ENCODE measurements at regions not wholly inside any gene's neighbourhood (a gene's known extent, or its start where the extent isn't known, plus 50 kb on each side); places are given as distances from the start of the nearest gene placed in this dataset.

DNA sequence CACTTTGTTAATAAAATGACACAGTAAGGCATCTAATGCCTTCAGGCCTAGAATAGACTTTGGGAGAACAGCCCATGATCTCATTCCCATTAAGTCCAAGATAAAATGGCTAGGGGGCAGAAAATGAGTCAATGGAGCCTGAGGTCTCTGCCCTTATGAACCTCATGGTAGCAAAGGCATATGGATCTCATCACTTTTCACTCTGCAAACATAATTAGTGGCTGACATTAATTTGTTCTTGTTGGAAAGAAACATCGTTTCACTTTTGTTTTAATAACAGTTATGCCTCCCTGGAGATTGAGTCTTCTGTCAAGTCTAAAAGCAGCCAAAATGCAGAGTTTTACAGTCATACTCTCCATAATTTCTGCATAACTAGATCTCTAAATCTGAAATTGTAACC is 111.8 kb upstream of the API5 start:
- Mint-ChIP-seq H3K4me3 (no peak overlapping the region), H3K27me3 (ENCODE audit: low read depth, poor library complexity) (no peaks in the 10 kb centered on the region), H3K9me3 (peaks cover 9% of the 10 kb centered on the region), H3K4me1 (no peaks in the 10 kb centered on the region), H3K27ac (no peak overlapping the region), H3K36me3 (ENCODE audit: low read depth) (no peaks in the 10 kb centered on the region)
- DNase-seq, result no peak
- TF ChIP-seq CTCF (IDR thresholded peaks at IDR 0.05), result no peak

- Mint-ChIP-seq H3K4me3 (no peak overlapping the region), H3K36me3 (ENCODE audit: low read depth) (no peaks in the 10 kb centered on the region), H3K4me1 (no peaks in the 10 kb centered on the region), H3K9me3 (peaks cover 42% of the 10 kb centered on the region), H3K27ac (no peak overlapping the region), H3K27me3 (ENCODE audit: low read depth, poor library complexity) (peaks cover 3% of the 10 kb centered on the region)
- TF ChIP-seq CTCF (IDR thresholded peaks at IDR 0.05), result no peak
- DNase-seq, result peak; percentile 3
Measured at GRCh38 chr11:43212279-43212678, 99.5 kb upstream of the API5 start.

GRCh38 chr11:43214471-43214870 is 97.3 kb upstream of the API5 start:
- no peaks in the 10 kb centered on the region for H3K4me1 Mint-ChIP-seq
- H3K27ac Mint-ChIP-seq, result no peak overlapping the region
- no peak overlapping the region for H3K4me3 Mint-ChIP-seq
- TF ChIP-seq CTCF (IDR thresholded peaks at IDR 0.05), result no peak
- no peaks in the 10 kb centered on the region for H3K36me3 Mint-ChIP-seq (ENCODE audit: low read depth)
- H3K9me3 Mint-ChIP-seq, result peaks cover 22% of the 10 kb centered on the region
- peaks cover 7% of the 10 kb centered on the region for H3K27me3 Mint-ChIP-seq (ENCODE audit: low read depth, poor library complexity)
- DNase-seq, result no peak

- no peak for DNase-seq
- H3K36me3 Mint-ChIP-seq (ENCODE audit: low read depth), result no peaks in the 10 kb centered on the region
- no peaks in the 10 kb centered on the region for H3K9me3 Mint-ChIP-seq
- H3K4me1 Mint-ChIP-seq, result no peaks in the 10 kb centered on the region
- peaks cover 3% of the 10 kb centered on the region for H3K27me3 Mint-ChIP-seq (ENCODE audit: low read depth, poor library complexity)
- no peak overlapping the region for H3K4me3 Mint-ChIP-seq
- TF ChIP-seq CTCF (IDR thresholded peaks at IDR 0.05), result no peak
- no peak overlapping the region for H3K27ac Mint-ChIP-seq
Measured at GRCh38 chr11:43217849-43218248, 93.9 kb upstream of the API5 start.

- TF ChIP-seq CTCF (IDR thresholded peaks at IDR 0.05), result no peak
- Mint-ChIP-seq H3K27ac (no peak overlapping the region), H3K4me1 (peaks cover 6% of the 10 kb centered on the region), H3K9me3 (no peaks in the 10 kb centered on the region), H3K4me3 (no peak overlapping the region), H3K36me3 (ENCODE audit: low read depth) (no peaks in the 10 kb centered on the region), H3K27me3 (ENCODE audit: low read depth, poor library complexity) (peaks cover 9% of the 10 kb centered on the region)
- DNase-seq, result no peak
Measured at GRCh38 chr11:43222215-43222614, 89.6 kb upstream of the API5 start.

GRCh38 chr11:43223026-43223425 is 88.8 kb upstream of the API5 start:
- Mint-ChIP-seq H3K27me3 (ENCODE audit: low read depth, poor library complexity) (peaks cover 9% of the 10 kb centered on the region), H3K36me3 (ENCODE audit: low read depth) (no peaks in the 10 kb centered on the region), H3K4me1 (peaks cover 6% of the 10 kb centered on the region), H3K27ac (no peak overlapping the region), H3K4me3 (no peak overlapping the region), H3K9me3 (no peaks in the 10 kb centered on the region)
- TF ChIP-seq CTCF (IDR thresholded peaks at IDR 0.05), result no peak
- no peak for DNase-seq
